Neuronal stem cell (in vitro differentiated cells): ENCODE measurements at regions not wholly inside any gene's neighbourhood (a gene's known extent, or its start where the extent isn't known, plus 50 kb on each side); places are given as distances from the start of the nearest gene placed in this dataset.
"Not testable (repeated sequence)": the region's sequence is repeated elsewhere in the genome, so short reads cannot be mapped to it uniquely, and the experiment has no call there.

Source experiments
- DNase-seq: peaks from one replicate; pipeline ENCODE4 v3.0.0-alpha.2; 2013; ENCODE audit warnings: low spot score
- H2AFZ ChIP-seq: one replicate; pipeline ENCODE4 v1.6.1; 2013; ENCODE audit warnings: mild to moderate bottlenecking, low read length, inconsistent platforms
- H2AK5ac ChIP-seq: 2 replicates; pipeline ENCODE4 v1.6.1; 2013; ENCODE audit warnings: low read depth, mild to moderate bottlenecking, inconsistent platforms, low read length, moderate library complexity, mixed read lengths
- H2BK120ac ChIP-seq: 2 replicates; pipeline ENCODE4 v1.6.1; 2013; ENCODE audit warnings: low read depth, mild to moderate bottlenecking, inconsistent platforms, low read length, moderate library complexity, mixed read lengths
- H2BK12ac ChIP-seq: one replicate; pipeline ENCODE4 v1.6.1; 2013; ENCODE audit warnings: low read length, inconsistent platforms
- H2BK15ac ChIP-seq: 2 replicates; pipeline ENCODE4 v1.6.1; 2013; ENCODE audit warnings: mild to moderate bottlenecking, low read length, inconsistent platforms, mixed read lengths
- H2BK5ac ChIP-seq: one replicate; pipeline ENCODE4 v1.6.1; 2013; ENCODE audit warnings: inconsistent platforms, mild to moderate bottlenecking, low read length, moderate library complexity
- H3K14ac ChIP-seq: one replicate; pipeline ENCODE4 v1.6.1; 2013; ENCODE audit warnings: low read length, inconsistent platforms
- H3K18ac ChIP-seq: 2 replicates; pipeline ENCODE4 v1.6.1; 2013; ENCODE audit warnings: low read length, inconsistent platforms
- H3K23ac ChIP-seq: 2 replicates; pipeline ENCODE4 v1.6.1; 2013; ENCODE audit warnings: low read depth, mild to moderate bottlenecking, mixed read lengths, low read length, inconsistent platforms; ENCODE audit not compliant: poor library complexity
- H3K27ac ChIP-seq: replicated peaks from 3 replicates; pipeline ENCODE4 v1.5.1; 2013; ENCODE audit warnings: low read length, inconsistent platforms
- H3K27me3 ChIP-seq, 3 experiments: 2 replicates each; pipeline ENCODE4 v1.6.1; 2013; ENCODE audit warnings: low read length in 3 of 3, mild to moderate bottlenecking in 2 of 3, inconsistent platforms in 1 of 3, low read depth in 1 of 3, mixed read lengths in 1 of 3, moderate library complexity in 1 of 3; ENCODE audit not compliant: control insufficient read depth in 3 of 3, insufficient read depth in 3 of 3
- H3K36me3 ChIP-seq, 2 donors: replicated peaks in 1 of 2; 2 replicates each; pipeline ENCODE4 v1.6.1; 2013; ENCODE audit warnings: low read length in 2 of 2; ENCODE audit not compliant: control insufficient read depth in 2 of 2, insufficient read depth in 2 of 2
- H3K4ac ChIP-seq: 2 replicates; pipeline ENCODE4 v1.6.1; 2013; ENCODE audit warnings: inconsistent platforms, mild to moderate bottlenecking, low read length, moderate library complexity
- H3K4me1 ChIP-seq, 2 donors: 1 replicate in 1 of 2; 2 replicates in 1 of 2; pipeline ENCODE4 v1.6.1; 2013; ENCODE audit warnings: low read length in 2 of 2, low read depth in 1 of 2; ENCODE audit not compliant: control insufficient read depth in 2 of 2, insufficient read depth in 1 of 2
- H3K4me2 ChIP-seq: one replicate; pipeline ENCODE4 v1.6.1; 2013; ENCODE audit warnings: mild to moderate bottlenecking, low read length, inconsistent platforms; ENCODE audit not compliant: insufficient read depth, poor library complexity, severe bottlenecking
- H3K4me3 ChIP-seq, 2 donors: 2 replicates each; pipeline ENCODE4 v1.5.1; 2013; ENCODE audit warnings: low read length in 2 of 2, mild to moderate bottlenecking in 2 of 2, inconsistent platforms in 1 of 2, moderate library complexity in 1 of 2
- H3K79me1 ChIP-seq: one replicate; pipeline ENCODE4 v1.6.1; 2013; ENCODE audit warnings: low read depth, mild to moderate bottlenecking, inconsistent platforms, low read length, moderate library complexity
- H3K9ac ChIP-seq: one replicate; pipeline ENCODE4 v1.6.1; 2013; ENCODE audit warnings: mild to moderate bottlenecking, low read depth, low read length, inconsistent platforms; ENCODE audit not compliant: poor library complexity
- H3K9me3 ChIP-seq, 2 donors: replicated peaks in 1 of 2; 2 replicates each; pipeline versions ENCODE3 to v1.6.1; 2013; ENCODE audit warnings: low read length in 2 of 2, mild to moderate bottlenecking in 2 of 2, inconsistent platforms in 1 of 2, low read depth in 1 of 2, mixed read lengths in 1 of 2, moderate library complexity in 1 of 2; ENCODE audit not compliant: control insufficient read depth in 2 of 2, insufficient read depth in 1 of 2
- H4K8ac ChIP-seq: one replicate; pipeline ENCODE4 v1.6.1; 2013; ENCODE audit warnings: low read depth, mild to moderate bottlenecking, inconsistent platforms, low read length, moderate library complexity
- H4K91ac ChIP-seq: one replicate; pipeline ENCODE4 v1.6.1; 2013; ENCODE audit warnings: low read length, low read depth, mild to moderate bottlenecking, inconsistent platforms; ENCODE audit not compliant: poor library complexity
- WGBS, 2 donors: extraction: QIAGEN DNeasy Blood & Tissue Kit; methylation state at CpG; one replicate each; pipeline ENCODE4 v1.1.7; 2013; ENCODE audit warnings: missing lambda C conversion rate in 2 of 2, mixed read lengths in 1 of 2; ENCODE audit not compliant: insufficient read length in 2 of 2, insufficient replicate concordance in 1 of 2; ENCODE audit errors: extremely low coverage in 2 of 2; 5-methylcytosine and 5-hydroxymethylcytosine counted together

DNA sequence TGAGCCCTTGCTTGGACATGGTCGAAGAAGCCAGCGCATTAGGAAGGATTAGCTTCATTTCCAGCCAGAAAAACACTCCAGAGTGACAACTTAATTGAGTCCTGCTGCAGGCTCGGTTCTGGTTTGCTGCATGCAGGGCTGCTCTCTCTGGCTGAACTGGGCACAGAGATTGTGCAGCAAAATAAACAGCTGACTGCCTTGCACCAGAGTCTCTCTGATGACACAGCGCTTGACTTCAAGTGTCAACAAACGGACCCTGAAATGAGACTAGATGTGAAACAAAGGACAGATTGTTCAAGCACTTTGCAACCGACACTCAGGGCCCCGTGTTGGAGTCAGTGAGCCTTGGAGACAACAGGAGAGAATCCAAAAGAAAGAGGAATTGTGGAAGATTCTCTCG lies 197.3 kb upstream of the LRRC61 start:
- H3K79me1 ChIP-seq, H3K23ac ChIP-seq: not testable (repeated sequence)

DNA sequence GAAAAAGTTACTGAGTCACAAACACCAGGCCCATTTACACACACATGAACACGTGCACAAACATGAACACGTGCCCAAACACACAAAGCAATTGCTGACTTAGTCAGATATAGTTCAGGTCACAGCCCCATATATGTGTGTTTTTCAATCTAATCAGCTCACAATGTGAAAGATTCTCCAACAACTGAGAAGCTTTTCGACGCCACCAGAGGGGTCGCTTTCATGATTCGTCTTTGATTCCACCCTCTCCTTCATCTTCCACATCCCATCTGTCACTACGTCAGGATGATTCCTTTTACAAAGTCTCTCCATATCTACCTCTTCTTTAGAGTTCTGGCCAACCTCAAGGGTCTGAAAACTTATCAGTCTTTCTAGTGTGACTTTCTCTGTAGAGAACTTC lies 188.7 kb upstream of the LRRC61 start:
- not testable (repeated sequence) for H3K4me3 ChIP-seq, H2BK15ac ChIP-seq, H2AFZ ChIP-seq, H3K27ac ChIP-seq, H3K9me3 ChIP-seq, H2BK5ac ChIP-seq, H2BK120ac ChIP-seq, H2AK5ac ChIP-seq, H3K4ac ChIP-seq, DNase-seq, H3K4me1 ChIP-seq, H3K9ac ChIP-seq, H4K8ac ChIP-seq, H3K79me1 ChIP-seq, H3K36me3 ChIP-seq, H3K14ac ChIP-seq, H3K23ac ChIP-seq, H3K27me3 ChIP-seq, H4K91ac ChIP-seq, H3K4me2 ChIP-seq, H2BK12ac ChIP-seq, H3K18ac ChIP-seq
- no CpG with 5 or more reads among the region's 7 CpGs for WGBS, 2 donors

More for the DNA sequence above, 197.3 kb upstream of the LRRC61 start:
- H3K9me3 ChIP-seq, H3K27me3 ChIP-seq, H3K18ac ChIP-seq, DNase-seq, H3K4me2 ChIP-seq, H3K4me1 ChIP-seq, H2AFZ ChIP-seq, H2BK12ac ChIP-seq, H2BK15ac ChIP-seq, H4K91ac ChIP-seq, H2BK5ac ChIP-seq, H4K8ac ChIP-seq, H3K4ac ChIP-seq, H2BK120ac ChIP-seq, H3K9ac ChIP-seq, H3K14ac ChIP-seq, H3K27ac ChIP-seq, H3K4me3 ChIP-seq, H2AK5ac ChIP-seq, H3K36me3 ChIP-seq: not testable (repeated sequence)
- no CpG with 5 or more reads among the region's 8 CpGs for WGBS, 2 donors

DNA sequence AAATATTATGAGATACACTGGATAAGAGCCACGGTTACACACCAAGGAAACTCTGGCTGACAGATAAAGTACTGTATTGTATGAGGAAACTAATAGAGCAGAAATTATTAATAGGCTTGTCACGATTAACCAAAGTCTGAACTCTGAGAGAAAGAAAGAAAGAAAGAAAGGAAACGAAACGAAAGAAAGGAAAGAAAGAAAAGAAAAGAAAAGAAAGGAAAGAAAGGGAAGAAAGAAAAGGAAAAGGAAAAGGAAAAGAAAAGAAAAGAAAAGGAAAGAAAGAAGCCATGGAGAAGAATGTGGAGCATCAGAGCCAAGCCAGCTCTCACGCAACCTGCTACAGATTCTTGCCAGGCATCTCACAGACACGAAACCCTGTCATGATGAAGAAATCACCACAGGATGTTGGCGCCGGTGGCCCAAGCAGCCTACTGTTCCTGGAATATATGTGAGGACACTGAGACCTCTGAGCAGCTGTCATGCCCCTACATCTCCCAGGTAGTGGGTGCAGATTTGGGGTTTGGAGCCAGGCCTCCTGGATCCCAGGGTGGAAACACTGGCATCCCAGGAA lies 187.4 kb upstream of the LRRC61 start:
- H3K27ac ChIP-seq, H4K8ac ChIP-seq, H3K14ac ChIP-seq, H3K4ac ChIP-seq, H2BK5ac ChIP-seq, H3K23ac ChIP-seq, H3K9me3 ChIP-seq, H3K4me1 ChIP-seq, H3K18ac ChIP-seq, H2AK5ac ChIP-seq, H2AFZ ChIP-seq, H4K91ac ChIP-seq, H2BK120ac ChIP-seq, H3K27me3 ChIP-seq, H3K9ac ChIP-seq, DNase-seq, H2BK12ac ChIP-seq, H2BK15ac ChIP-seq, H3K79me1 ChIP-seq, H3K4me3 ChIP-seq, H3K36me3 ChIP-seq, H3K4me2 ChIP-seq: not testable (repeated sequence)
- WGBS, 2 donors, result no CpG with 5 or more reads among the region's 8 CpGs

DNA sequence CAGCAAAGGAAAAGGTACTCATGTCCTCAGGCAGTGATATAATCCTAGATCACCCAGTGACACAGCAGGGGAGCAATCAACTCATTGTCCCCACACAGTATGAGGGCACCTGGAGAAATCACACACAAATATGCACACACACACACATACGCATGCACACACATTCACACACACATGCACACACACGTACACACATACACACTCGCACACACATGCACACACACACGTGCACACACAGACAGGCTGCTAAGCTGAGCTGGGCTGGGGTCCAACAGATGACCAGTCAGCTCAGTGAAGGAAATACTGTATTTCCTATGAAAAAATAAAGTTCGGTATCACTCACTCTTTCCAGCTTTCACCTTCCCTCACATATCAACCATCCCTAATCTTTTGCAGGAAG lies 183.3 kb upstream of the LRRC61 start:
- H3K9me3 ChIP-seq, H3K14ac ChIP-seq, H3K4me3 ChIP-seq, H4K8ac ChIP-seq, H2AFZ ChIP-seq, H2BK12ac ChIP-seq, H3K36me3 ChIP-seq, H3K4me1 ChIP-seq, H3K9ac ChIP-seq, H3K27ac ChIP-seq, H4K91ac ChIP-seq, H3K27me3 ChIP-seq, H3K4me2 ChIP-seq, H2AK5ac ChIP-seq, DNase-seq, H2BK15ac ChIP-seq, H3K18ac ChIP-seq, H2BK120ac ChIP-seq, H2BK5ac ChIP-seq, H3K79me1 ChIP-seq, H3K23ac ChIP-seq, H3K4ac ChIP-seq: not testable (repeated sequence)
- no CpG with 5 or more reads among the region's 5 CpGs for WGBS, 2 donors
